Smooth muscle cell (in vitro differentiated cells): ENCODE measurements at regions not wholly inside any gene's neighbourhood (a gene's known extent, or its start where the extent isn't known, plus 50 kb on each side); places are given as distances from the start of the nearest gene placed in this dataset.

Experiments used
- DNase-seq: peaks from one replicate; lab custom pipeline; 2025; ENCODE audit not compliant: unreplicated experiment; lab: John Stamatoyannopoulos, UW
- H2AFZ ChIP-seq: fragments of 200-600 bp; sonication (generic); 2 replicates; pipeline ENCODE4 v1.6.0; 2016; ENCODE audit warnings: antibody characterized with exemption, low read depth, mild to moderate bottlenecking
- H3F3A ChIP-seq: fragments of 200-600 bp; sonication (generic); 2 replicates; pipeline ENCODE4 v1.6.0; 2017; ENCODE audit warnings: antibody characterized with exemption, low read depth
- H3K27ac ChIP-seq: fragments of 200-600 bp; sonication (generic); 2 replicates; pipeline ENCODE4 v1.5.1; 2016; ENCODE audit warnings: low read depth, mild to moderate bottlenecking
- H3K27me3 ChIP-seq: fragments of 200-600 bp; sonication (generic); 2 replicates; pipeline ENCODE4 v1.6.1; 2016; ENCODE audit warnings: low read depth, mild to moderate bottlenecking
- H3K36me3 ChIP-seq: fragments of 200-600 bp; sonication (generic); 2 replicates; pipeline ENCODE4 v1.5.1; 2016; ENCODE audit warnings: low read depth
- H3K4me1 ChIP-seq: fragments of 200-600 bp; sonication (generic); 2 replicates; pipeline ENCODE4 v1.5.1; 2016; ENCODE audit warnings: low read depth
- H3K4me2 ChIP-seq: fragments of 200-600 bp; sonication (generic); 2 replicates; pipeline ENCODE4 v1.6.0; 2016; ENCODE audit warnings: mild to moderate bottlenecking
- H3K4me3 ChIP-seq: fragments of 200-600 bp; sonication (generic); 2 replicates; pipeline ENCODE4 v1.5.1; 2016; ENCODE audit warnings: mild to moderate bottlenecking
- H3K79me2 ChIP-seq: fragments of 200-600 bp; sonication (generic); 2 replicates; pipeline ENCODE4 v1.6.0; 2016; ENCODE audit warnings: low read depth, mild to moderate bottlenecking
- H3K9ac ChIP-seq: fragments of 200-600 bp; sonication (generic); 2 replicates; pipeline ENCODE4 v1.6.0; 2016; ENCODE audit warnings: low read depth
- H3K9me3 ChIP-seq: fragments of 200-600 bp; sonication (generic); replicated peaks from 2 replicates; pipeline ENCODE4 v1.5.1; 2016; ENCODE audit warnings: low read depth
- H4K20me1 ChIP-seq: fragments of 200-600 bp; sonication (generic); 2 replicates; pipeline ENCODE4 v1.6.0; 2016; ENCODE audit warnings: low read depth
- CTCF ChIP-seq: fragments of 200-600 bp; sonication (generic); IDR thresholded peaks from 2 replicates; pipeline ENCODE4 v1.5.1; 2017; ENCODE audit warnings: borderline replicate concordance, mild to moderate bottlenecking, antibody characterized with exemption; ENCODE audit not compliant: insufficient read depth, poor library complexity, severe bottlenecking
- WGBS: methylation state at CpG from one replicate; pipeline ENCODE4 v1.1.7; 2016; ENCODE audit warnings: low lambda C conversion rate; 5-methylcytosine and 5-hydroxymethylcytosine counted together

DNA sequence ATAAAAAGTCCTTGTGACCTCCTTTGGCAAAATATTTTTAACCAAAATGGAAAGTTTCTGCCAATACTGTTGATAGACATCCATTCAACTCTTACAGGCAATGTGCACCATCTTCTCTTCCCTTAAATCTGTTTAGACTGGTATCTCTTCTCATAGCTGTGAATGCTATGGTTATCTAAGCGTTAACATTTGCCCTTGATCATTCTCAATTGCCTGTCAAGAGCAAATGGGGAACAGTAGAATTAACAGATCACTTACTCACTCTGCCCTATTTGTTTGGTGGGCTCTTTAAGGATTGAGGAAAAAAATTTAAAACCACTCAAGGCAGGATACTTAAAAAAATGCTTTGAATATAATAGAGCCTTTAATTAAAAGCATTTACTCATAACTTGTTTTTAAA lies 808.4 kb downstream of the NXPH1 start:
- Histone ChIP-seq H3K4me2 (no peak overlapping the region), H3K36me3 (no peaks in the 10 kb centered on the region), H3K4me3 (no peak overlapping the region), H3K4me1 (no peaks in the 10 kb centered on the region), H4K20me1 (no peaks in the 10 kb centered on the region), H3K9me3 (no peaks in the 10 kb centered on the region), H3K9ac (no peak overlapping the region), H2AFZ (no peak overlapping the region), H3K79me2 (no peaks in the 10 kb centered on the region), H3F3A (no peaks in the 10 kb centered on the region), H3K27me3 (no peaks in the 10 kb centered on the region), H3K27ac (no peak overlapping the region)
- no peak for TF ChIP-seq CTCF
- no peak for DNase-seq
- WGBS = 68% methylated on average over 1 of the region's 1 CpG

DNA sequence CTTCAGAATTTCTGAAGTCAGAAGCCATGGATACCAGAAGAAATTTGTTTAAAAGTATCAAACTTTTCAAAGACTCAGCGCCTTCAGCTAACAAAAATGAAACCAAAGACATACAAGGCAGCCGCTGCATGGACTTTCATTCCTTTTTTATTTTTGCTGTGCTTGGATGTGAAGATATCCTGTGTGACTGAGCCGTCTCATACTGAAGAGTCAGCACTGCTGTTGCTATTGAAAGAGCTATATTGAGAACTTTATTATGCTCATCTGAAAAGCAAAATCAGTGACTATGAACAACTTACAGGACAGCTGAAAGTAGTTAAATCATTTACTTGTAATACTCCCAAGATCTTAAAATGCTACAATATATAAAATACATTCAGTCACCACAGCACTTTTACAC lies 809.2 kb downstream of the NXPH1 start:
- no peaks in the 10 kb centered on the region for H4K20me1 ChIP-seq
- H2AFZ ChIP-seq = peak overlapping the region; percentile 86
- no peaks in the 10 kb centered on the region for H3K79me2 ChIP-seq
- H3K27me3 ChIP-seq = no peaks in the 10 kb centered on the region
- TF ChIP-seq CTCF = no peak
- peak overlapping the region; percentile 47 for H3K4me2 ChIP-seq
- WGBS = 73% methylated on average over 3 of the region's 3 CpGs
- no peaks in the 10 kb centered on the region for H3K36me3 ChIP-seq
- no peak for DNase-seq
- H3K9me3 ChIP-seq = no peaks in the 10 kb centered on the region
- H3F3A ChIP-seq = no peaks in the 10 kb centered on the region
- no peaks in the 10 kb centered on the region for H3K4me1 ChIP-seq
- H3K27ac ChIP-seq = no peak overlapping the region
- no peak overlapping the region for H3K4me3 ChIP-seq
- H3K9ac ChIP-seq = no peak overlapping the region

DNA sequence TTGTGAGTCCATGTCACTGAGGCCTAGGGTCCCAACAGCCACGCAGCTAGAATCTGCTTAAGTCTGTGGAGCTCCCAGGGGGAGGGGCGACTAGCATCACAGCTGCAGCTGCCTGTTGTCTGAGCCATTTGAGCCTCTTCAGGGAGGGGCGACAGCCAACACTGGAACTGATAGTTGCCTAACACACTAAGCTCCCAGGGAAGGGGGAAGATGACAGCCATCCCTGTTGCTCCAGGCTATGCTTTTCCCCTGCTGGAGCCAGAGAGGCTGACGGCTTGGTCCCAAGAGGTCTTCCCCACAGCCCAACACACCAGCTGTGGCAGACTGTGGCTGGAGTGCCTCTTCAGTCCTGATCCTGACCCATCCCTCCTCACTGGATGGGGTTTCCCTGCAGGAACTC lies 817.5 kb downstream of the NXPH1 start:
- no peaks in the 10 kb centered on the region for H3K4me1 ChIP-seq
- no peaks in the 10 kb centered on the region for H4K20me1 ChIP-seq
- H3K36me3 ChIP-seq = no peaks in the 10 kb centered on the region
- no peak overlapping the region for H3K9ac ChIP-seq
- H3K27ac ChIP-seq = no peak overlapping the region
- H3K4me2 ChIP-seq = no peak overlapping the region
- no peaks in the 10 kb centered on the region for H3K9me3 ChIP-seq
- no peak for TF ChIP-seq CTCF
- H3F3A ChIP-seq = no peaks in the 10 kb centered on the region
- 82% methylated on average over 4 of the region's 4 CpGs for WGBS
- no peak overlapping the region for H3K4me3 ChIP-seq
- no peak overlapping the region for H2AFZ ChIP-seq
- DNase-seq = no peak
- H3K27me3 ChIP-seq = no peaks in the 10 kb centered on the region
- no peaks in the 10 kb centered on the region for H3K79me2 ChIP-seq

DNA sequence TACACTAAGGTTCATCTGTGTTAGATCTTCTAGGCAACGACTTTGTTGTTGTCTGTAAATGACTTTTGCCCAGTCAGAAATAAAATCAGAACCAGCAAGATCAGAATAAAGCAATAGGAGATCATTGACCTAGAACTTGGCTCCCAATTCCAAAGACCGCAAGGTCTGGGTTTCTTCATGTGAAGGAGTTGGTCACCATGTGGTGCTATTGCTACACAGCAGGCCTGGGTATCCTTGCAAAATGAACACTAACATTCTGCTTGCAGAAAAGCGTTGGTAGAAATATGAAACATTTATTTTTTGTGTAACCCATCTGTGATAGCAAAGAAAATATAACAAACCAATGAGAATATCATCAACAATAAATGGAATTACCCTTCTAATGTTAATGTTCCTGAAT lies 831.0 kb downstream of the NXPH1 start:
- DNase-seq = no peak
- H3K4me1 ChIP-seq = no peaks in the 10 kb centered on the region
- WGBS = 77% methylated on average over 3 of the region's 3 CpGs
- no peak overlapping the region for H3K4me2 ChIP-seq
- no peaks in the 10 kb centered on the region for H4K20me1 ChIP-seq
- H3K79me2 ChIP-seq = no peaks in the 10 kb centered on the region
- peaks cover 8% of the 10 kb centered on the region for H3K9me3 ChIP-seq
- H3K36me3 ChIP-seq = no peaks in the 10 kb centered on the region
- H3K9ac ChIP-seq = no peak overlapping the region
- no peak overlapping the region for H2AFZ ChIP-seq
- H3K4me3 ChIP-seq = no peak overlapping the region
- peak; percentile 14 for TF ChIP-seq CTCF
- H3K27ac ChIP-seq = no peak overlapping the region
- H3F3A ChIP-seq = no peaks in the 10 kb centered on the region
- no peaks in the 10 kb centered on the region for H3K27me3 ChIP-seq
